ENCODE measurements at regions not wholly inside any gene's neighbourhood (a gene's known extent, or its start where the extent isn't known, plus 50 kb on each side); places are given as distances from the start of the nearest gene placed in this dataset.

- Histone ChIP-seq H3K4me3 (no peak overlapping the region), H3K36me3 (no peaks in the 10 kb centered on the region), H3K27me3 (no peaks in the 10 kb centered on the region), H3K27ac (no peak overlapping the region), H3K9me3 (no peaks in the 10 kb centered on the region), H3K4me1 (no peaks in the 10 kb centered on the region)
- intact Hi-C loops (cut with DNase I; ENCODE audit: low total_unique reads): no loop called here
- TF ChIP-seq CTCF (IDR thresholded peaks at IDR 0.05) (no peak), POLR2A (IDR thresholded peaks at IDR 0.05) (no peak)
- no peak for DNase-seq
These were observed 70.1 kb downstream of the KCNJ2 start for GRCh38 chr17:70239391-70239826.

GRCh38 chr17:70241071-70241470 lies 71.7 kb downstream of the KCNJ2 start:
- DNase-seq: no peak
- intact Hi-C loops (cut with DNase I; ENCODE audit: low total_unique reads): no loop called here
- TF ChIP-seq CTCF (IDR thresholded peaks at IDR 0.05) (no peak), POLR2A (IDR thresholded peaks at IDR 0.05) (no peak)
- H3K27ac ChIP-seq: no peak overlapping the region
- H3K36me3 ChIP-seq: no peaks in the 10 kb centered on the region
- H3K27me3 ChIP-seq: no peaks in the 10 kb centered on the region
- H3K9me3 ChIP-seq: no peaks in the 10 kb centered on the region
- H3K4me3 ChIP-seq: no peak overlapping the region
- no peaks in the 10 kb centered on the region for H3K4me1 ChIP-seq

GRCh38 chr17:70242781-70243437 lies 73.6 kb downstream of the KCNJ2 start:
- no peak overlapping the region for H3K27ac ChIP-seq
- no peaks in the 10 kb centered on the region for H3K9me3 ChIP-seq
- H3K4me1 ChIP-seq: no peaks in the 10 kb centered on the region
- intact Hi-C loops (cut with DNase I; ENCODE audit: low total_unique reads): no loop called here
- no peaks in the 10 kb centered on the region for H3K27me3 ChIP-seq
- no peak for DNase-seq
- H3K36me3 ChIP-seq: no peaks in the 10 kb centered on the region
- no peak overlapping the region for H3K4me3 ChIP-seq
- no peak for TF ChIP-seq POLR2A (IDR thresholded peaks at IDR 0.05)
- TF ChIP-seq CTCF (IDR thresholded peaks at IDR 0.05): no peak

- intact Hi-C loops (cut with DNase I; ENCODE audit: low total_unique reads): no loop called here
- no peak for DNase-seq
- no peak overlapping the region for H3K27ac ChIP-seq
These were observed 82.4 kb downstream of the KCNJ2 start for GRCh38 chr17:70251706-70252105.

More at GRCh38 chr17:70251706-70252105, 82.4 kb downstream of the KCNJ2 start:
- H3K4me1 ChIP-seq: no peaks in the 10 kb centered on the region
- no peaks in the 10 kb centered on the region for H3K27me3 ChIP-seq
- no peak overlapping the region for H3K4me3 ChIP-seq
- H3K36me3 ChIP-seq: no peaks in the 10 kb centered on the region
- no peaks in the 10 kb centered on the region for H3K9me3 ChIP-seq
- TF ChIP-seq CTCF (IDR thresholded peaks at IDR 0.05) (no peak), POLR2A (IDR thresholded peaks at IDR 0.05) (no peak)

Measured in uterus (tissue), 3 donors.